ENCODE measurements at regions not wholly inside any gene's neighbourhood (a gene's known extent, or its start where the extent isn't known, plus 50 kb on each side); places are given as distances from the start of the nearest gene placed in this dataset.

DNA sequence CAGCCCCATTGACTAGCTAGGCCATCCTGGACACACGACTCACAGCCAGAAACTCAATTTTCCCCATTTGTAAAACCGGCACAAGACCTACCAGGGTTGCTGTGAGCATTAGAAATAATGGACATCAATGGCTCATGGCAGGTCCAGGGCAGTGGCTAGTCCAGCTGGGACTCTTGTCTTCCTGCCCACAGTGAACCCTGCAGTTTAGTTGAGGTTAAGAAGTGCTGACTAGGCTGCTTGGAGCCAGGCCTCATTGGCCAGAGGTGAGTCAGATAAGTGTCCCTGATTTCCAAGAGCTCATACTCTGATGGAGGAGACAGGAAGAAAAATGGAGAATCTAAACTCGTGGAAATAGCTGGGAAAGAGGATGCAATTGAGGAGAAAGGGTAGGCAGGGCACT is 123.4 kb upstream of the ZNF92 start:
- Histone ChIP-seq H4K20me1 (ENCODE audit: control insufficient read depth, insufficient read depth, low read length, poor library complexity, severe bottlenecking) (no peaks in the 10 kb centered on the region), H3K9me3 (ENCODE audit: control extremely low read depth in 1 of 3, control insufficient read depth in 2 of 3, insufficient read depth in 1 of 3, low read length in 2 of 3) (no peaks in the 10 kb centered on the region), H3K36me3 (replicated peaks in 1 of 2; ENCODE audit: control extremely low read depth in 1 of 2, control insufficient read depth in 1 of 2, extremely low read depth in 1 of 2, insufficient read depth in 2 of 2, low read length in 1 of 2) (no peaks in the 10 kb centered on the region), H3K4me1 (ENCODE audit: control insufficient read depth in 2 of 2, insufficient read depth in 2 of 2, low read length in 2 of 2) (peaks cover 4 to 11% of the 10 kb centered on the region in 2 donors), H2AFZ (ENCODE audit: insufficient read depth, low read depth, low read length, poor library complexity, severe bottlenecking) (no peak overlapping the region), H3K4me2 (replicated peaks; ENCODE audit: low read depth, low read length, poor library complexity, severe bottlenecking) (no peak overlapping the region), H3K27me3 (replicated peaks in 1 of 4; ENCODE audit: control extremely low read depth in 1 of 4, control insufficient read depth in 3 of 4, insufficient read depth in 4 of 4, low read length in 3 of 4) (peaks cover 0 to 13% (median 0%) of the 10 kb centered on the region in 4 experiments), H3K9ac (ENCODE audit: low read length) (no peak overlapping the region), H3K27ac (ENCODE audit: low read length in 2 of 2) (no peak overlapping the region), H3K4me3 (ENCODE audit: control extremely low read depth in 1 of 5, extremely low read depth in 1 of 5, insufficient read depth in 1 of 5, low read depth in 2 of 5, low read length in 4 of 5) (no peak overlapping the region), H3K79me2 (ENCODE audit: control insufficient read depth, insufficient read depth, low read length) (no peaks in the 10 kb centered on the region)
- Mint-ChIP-seq H3K4me1 (peaks cover 10% of the 10 kb centered on the region), H3K27ac (no peak overlapping the region), H3K27me3 (peaks cover 22% of the 10 kb centered on the region), H3K4me3 (peak overlapping the region; percentile 44), H3K9me3 (ENCODE audit: insufficient read depth) (no peaks in the 10 kb centered on the region)
- TF ChIP-seq, protein P1, sequence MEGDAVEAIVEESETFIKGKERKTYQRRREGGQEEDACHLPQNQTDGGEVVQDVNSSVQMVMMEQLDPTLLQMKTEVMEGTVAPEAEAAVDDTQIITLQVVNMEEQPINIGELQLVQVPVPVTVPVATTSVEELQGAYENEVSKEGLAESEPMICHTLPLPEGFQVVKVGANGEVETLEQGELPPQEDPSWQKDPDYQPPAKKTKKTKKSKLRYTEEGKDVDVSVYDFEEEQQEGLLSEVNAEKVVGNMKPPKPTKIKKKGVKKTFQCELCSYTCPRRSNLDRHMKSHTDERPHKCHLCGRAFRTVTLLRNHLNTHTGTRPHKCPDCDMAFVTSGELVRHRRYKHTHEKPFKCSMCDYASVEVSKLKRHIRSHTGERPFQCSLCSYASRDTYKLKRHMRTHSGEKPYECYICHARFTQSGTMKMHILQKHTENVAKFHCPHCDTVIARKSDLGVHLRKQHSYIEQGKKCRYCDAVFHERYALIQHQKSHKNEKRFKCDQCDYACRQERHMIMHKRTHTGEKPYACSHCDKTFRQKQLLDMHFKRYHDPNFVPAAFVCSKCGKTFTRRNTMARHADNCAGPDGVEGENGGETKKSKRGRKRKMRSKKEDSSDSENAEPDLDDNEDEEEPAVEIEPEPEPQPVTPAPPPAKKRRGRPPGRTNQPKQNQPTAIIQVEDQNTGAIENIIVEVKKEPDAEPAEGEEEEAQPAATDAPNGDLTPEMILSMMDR (IDR thresholded peaks at IDR 0.05), result no peak
- TF ChIP-seq EZH2 (IDR thresholded peaks at IDR 0.05; ENCODE audit: borderline replicate concordance, insufficient read depth, low read depth, low read length, poor library complexity, severe bottlenecking), result no peak
- 90% methylated on average over 3 of the region's 3 CpGs for WGBS (ENCODE audit: insufficient coverage)
- ChIA-PET POLR2A (no interaction called here), CTCF (interaction anchor here (1.5 kb wide), 1 partner anchor 57 kb away, joined by 3 read pairs; no protein-coding TSS in a partner anchor)
- ATAC-seq (ENCODE audit: low read depth), result no peak
- DNase-seq, result no peak
- intact Hi-C loops (cut with micrococcal nuclease), result no loop called here

DNA sequence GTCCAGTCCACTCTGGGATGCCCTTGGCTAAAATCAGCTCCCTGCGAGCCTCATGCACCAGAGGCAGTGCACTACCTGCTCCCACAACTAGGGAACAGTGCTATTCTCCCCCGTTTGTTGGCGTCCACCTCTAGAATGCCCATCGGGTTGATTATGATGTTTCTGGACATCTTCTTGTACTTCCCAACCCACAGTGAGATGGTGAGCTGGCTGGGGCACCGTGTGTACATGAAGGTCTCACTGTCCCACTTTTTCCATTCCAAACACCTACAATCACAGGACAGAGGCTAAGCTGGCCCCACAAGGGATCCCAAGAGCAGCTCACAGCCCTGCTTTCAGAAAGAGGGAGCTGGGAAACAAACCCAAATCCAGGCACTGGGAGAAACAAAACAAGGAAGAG is 126.2 kb upstream of the ZNF92 start:
- no peaks in the 10 kb centered on the region for H3K9me3 ChIP-seq (ENCODE audit: control extremely low read depth in 1 of 3, control insufficient read depth in 2 of 3, insufficient read depth in 1 of 3, low read length in 2 of 3)
- peaks cover 1 to 8% of the 10 kb centered on the region in 2 donors for H3K4me1 ChIP-seq (ENCODE audit: control insufficient read depth in 2 of 2, insufficient read depth in 2 of 2, low read length in 2 of 2)
- H3K9ac ChIP-seq (ENCODE audit: low read length), result no peak overlapping the region
- WGBS (ENCODE audit: insufficient coverage), result 82% methylated on average over 2 of the region's 5 CpGs
- Mint-ChIP-seq H3K4me3 (no peak overlapping the region), H3K9me3 (ENCODE audit: insufficient read depth) (no peaks in the 10 kb centered on the region), H3K27me3 (peaks cover 20% of the 10 kb centered on the region), H3K27ac (no peak overlapping the region), H3K4me1 (peaks cover 8% of the 10 kb centered on the region)
- CTCF ChIA-PET, result interaction anchor here (1.3 kb wide), 1 partner anchor 31 kb away, joined by 3 read pairs; no protein-coding TSS in a partner anchor
- ATAC-seq (ENCODE audit: low read depth), result no peak
- no peak overlapping the region for H3K4me2 ChIP-seq (replicated peaks; ENCODE audit: low read depth, low read length, poor library complexity, severe bottlenecking)
- intact Hi-C loops (cut with micrococcal nuclease), result no loop called here
- no peaks in the 10 kb centered on the region for H3K36me3 ChIP-seq (replicated peaks in 1 of 2; ENCODE audit: control extremely low read depth in 1 of 2, control insufficient read depth in 1 of 2, extremely low read depth in 1 of 2, insufficient read depth in 2 of 2, low read length in 1 of 2)
- no peak overlapping the region for H2AFZ ChIP-seq (ENCODE audit: insufficient read depth, low read depth, low read length, poor library complexity, severe bottlenecking)
- no peak overlapping the region for H3K27ac ChIP-seq (ENCODE audit: low read length in 2 of 2)
- no peaks in the 10 kb centered on the region for H3K79me2 ChIP-seq (ENCODE audit: control insufficient read depth, insufficient read depth, low read length)
- POLR2A ChIA-PET, result no interaction called here
- H3K27me3 ChIP-seq (replicated peaks in 1 of 4; ENCODE audit: control extremely low read depth in 1 of 4, control insufficient read depth in 3 of 4, insufficient read depth in 4 of 4, low read length in 3 of 4), result peaks cover 0 to 8% (median 0%) of the 10 kb centered on the region in 4 experiments
- no peak overlapping the region for H3K4me3 ChIP-seq (ENCODE audit: control extremely low read depth in 1 of 5, extremely low read depth in 1 of 5, insufficient read depth in 1 of 5, low read depth in 2 of 5, low read length in 4 of 5)
- no peak for DNase-seq
- TF ChIP-seq EZH2 (IDR thresholded peaks at IDR 0.05; ENCODE audit: borderline replicate concordance, insufficient read depth, low read depth, low read length, poor library complexity, severe bottlenecking), result no peak
- TF ChIP-seq, protein P1 (IDR thresholded peaks at IDR 0.05), result no peak
- H4K20me1 ChIP-seq (ENCODE audit: control insufficient read depth, insufficient read depth, low read length, poor library complexity, severe bottlenecking), result no peaks in the 10 kb centered on the region

All from B cell (primary cell).